HG03064 (cell line): ENCODE measurements at regions not wholly inside any gene's neighbourhood (a gene's known extent, or its start where the extent isn't known, plus 50 kb on each side); places are given as distances from the start of the nearest gene placed in this dataset.

Source experiments
- ATAC-seq: cut with Tn5 transposase; IDR thresholded peaks from one replicate; pipeline ENCODE4 v1.9.1; 2021; ENCODE audit warnings: low read depth; ENCODE audit not compliant: unreplicated experiment

DNA sequence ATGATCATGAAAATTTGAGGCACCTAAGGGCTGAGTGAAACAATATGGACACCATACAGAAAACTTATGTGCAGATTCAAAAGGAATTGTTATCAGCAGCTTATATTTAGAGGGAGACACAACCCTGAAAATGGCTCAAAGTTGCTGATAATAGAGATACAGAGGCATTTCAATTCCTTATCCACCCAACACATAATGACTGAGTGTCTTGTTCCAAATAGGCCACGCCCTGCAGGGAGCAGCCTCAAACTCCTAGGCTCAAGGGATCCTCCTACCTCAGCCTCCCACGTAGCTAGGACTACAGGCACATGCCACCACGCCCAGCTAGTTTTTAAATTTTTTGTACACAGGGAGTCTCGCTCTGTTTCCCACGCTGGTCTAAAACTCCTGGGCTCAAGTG, 79.0 kb downstream of the LBH start:
- ATAC-seq = no peak

DNA sequence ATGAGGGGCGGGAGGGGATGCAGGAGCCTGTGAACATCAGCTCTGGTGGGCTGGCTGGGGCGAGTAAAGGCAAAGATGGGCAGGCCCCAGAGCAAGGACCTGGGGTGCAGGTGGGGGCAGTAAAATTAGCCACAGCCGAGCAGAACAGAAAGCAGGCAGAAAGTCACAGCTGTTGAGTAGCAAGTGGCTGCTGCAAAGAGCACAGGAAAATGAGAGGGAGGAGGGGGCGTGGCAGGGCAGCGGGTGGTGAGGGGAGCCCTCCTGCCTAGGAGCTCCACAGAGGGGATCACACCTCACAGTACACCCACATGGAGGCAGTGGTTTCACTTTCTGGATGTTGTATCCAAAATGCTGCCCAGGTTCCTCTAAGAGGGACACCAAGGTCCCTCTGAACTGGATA, 79.6 kb downstream of the LBH start:
- no peak for ATAC-seq

DNA sequence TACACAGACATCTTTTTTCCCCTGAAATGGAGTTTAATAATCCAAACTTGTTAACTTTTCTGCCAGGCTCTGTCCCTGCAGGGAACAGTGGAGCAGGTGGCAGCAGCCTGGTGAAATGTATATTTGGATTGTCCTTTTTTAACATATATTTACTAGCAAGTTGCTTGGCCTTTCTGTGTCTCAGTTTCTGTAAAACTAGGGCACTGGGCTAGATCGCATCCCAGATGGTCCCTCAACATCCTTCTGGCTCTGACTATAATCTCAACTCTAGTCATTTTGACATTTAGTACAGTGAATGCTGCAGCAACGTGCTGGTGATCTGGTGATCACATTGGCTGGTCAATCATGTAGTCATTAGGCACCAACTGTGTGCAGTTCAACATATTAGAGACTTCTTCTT, 80.4 kb downstream of the LBH start:
- ATAC-seq = no peak

DNA sequence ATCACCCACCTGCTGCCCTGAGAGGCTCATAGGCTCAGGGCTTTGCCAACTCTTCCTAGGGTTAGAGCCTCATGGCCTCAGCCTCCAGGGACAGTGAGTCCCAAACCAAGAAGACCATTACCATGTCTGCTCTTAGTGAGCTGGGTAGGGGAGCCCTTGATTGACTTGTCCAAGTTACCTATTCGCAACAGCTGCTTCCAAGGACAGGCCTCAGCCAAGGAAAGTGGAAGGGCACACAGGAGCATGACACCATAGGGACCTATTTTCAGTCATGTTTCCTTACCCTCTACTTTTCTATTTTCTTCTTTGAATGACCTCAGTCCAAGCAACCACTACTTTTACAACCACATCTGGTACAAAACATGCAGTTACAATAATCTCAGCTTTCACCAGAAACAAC, 81.6 kb downstream of the LBH start:
- no peak for ATAC-seq

DNA sequence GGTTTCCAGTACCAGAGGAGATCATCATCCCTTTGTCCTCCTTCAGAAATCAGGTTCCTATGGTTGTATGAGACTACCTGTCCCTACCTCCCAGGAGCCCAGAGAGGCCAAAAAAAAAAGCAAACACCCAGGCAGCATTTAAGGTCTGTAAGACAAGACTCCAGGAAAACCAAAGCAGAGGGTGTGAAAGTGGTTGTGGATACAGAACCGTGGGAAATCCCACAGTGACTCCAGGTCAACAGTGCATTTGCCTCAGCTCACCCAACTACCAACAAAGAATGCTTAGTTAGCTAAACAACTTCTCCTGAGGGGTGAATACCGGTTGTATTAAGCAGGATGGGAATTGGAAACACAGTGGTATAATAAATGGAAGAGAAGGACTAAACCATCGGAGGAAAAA, 83.6 kb downstream of the LBH start:
- no peak for ATAC-seq

DNA sequence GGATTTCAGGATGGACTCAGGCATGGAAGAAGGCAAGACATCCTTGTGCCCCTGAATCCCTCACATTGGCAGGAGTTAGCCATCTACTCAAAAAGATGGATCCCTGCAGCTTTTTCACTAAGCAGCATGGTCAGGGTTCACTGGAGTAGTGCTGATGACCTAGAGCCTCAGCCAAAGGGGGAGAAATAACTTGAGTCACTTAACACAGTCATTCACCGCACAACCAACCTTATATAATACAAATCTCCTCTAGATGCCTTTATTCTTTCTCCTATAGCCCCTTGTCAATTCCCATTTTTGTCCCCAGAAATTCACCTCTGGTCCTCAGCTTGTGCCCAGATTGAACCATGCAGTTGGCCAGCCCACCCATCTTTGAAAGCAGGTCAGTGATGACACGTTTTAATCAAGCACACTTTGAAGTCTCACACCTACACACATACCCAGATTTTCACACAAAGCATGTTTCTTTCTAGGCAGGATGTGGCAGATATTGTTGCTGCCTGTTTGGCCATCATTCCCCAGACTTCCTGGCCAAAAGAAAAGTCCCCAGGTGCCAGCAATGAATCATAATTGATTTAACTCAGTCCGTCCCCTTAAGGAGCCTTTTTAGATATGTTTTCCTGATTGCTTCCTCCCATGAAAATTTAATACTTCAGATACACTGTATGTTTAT, 84.2 kb downstream of the LBH start:
- no peak for ATAC-seq

DNA sequence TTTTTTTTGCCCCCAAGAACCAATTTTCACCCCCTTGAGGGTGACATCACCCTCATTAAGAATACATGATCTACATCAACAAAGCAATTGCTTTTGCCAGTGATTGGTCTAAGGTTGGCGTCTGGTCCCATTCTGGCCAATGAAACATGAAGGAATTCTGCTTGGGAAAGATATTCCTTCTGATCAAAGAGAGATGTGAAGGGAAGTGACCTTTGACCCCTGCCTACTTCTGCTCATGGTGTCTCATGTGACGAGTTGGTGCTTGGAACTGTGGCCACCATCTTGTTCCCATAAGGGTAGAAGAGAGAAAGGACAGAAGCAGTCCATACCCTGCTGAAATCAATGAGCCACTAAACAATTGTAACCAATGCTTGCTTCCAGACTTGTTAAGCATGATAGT, 85.1 kb downstream of the LBH start:
- ATAC-seq = no peak

DNA sequence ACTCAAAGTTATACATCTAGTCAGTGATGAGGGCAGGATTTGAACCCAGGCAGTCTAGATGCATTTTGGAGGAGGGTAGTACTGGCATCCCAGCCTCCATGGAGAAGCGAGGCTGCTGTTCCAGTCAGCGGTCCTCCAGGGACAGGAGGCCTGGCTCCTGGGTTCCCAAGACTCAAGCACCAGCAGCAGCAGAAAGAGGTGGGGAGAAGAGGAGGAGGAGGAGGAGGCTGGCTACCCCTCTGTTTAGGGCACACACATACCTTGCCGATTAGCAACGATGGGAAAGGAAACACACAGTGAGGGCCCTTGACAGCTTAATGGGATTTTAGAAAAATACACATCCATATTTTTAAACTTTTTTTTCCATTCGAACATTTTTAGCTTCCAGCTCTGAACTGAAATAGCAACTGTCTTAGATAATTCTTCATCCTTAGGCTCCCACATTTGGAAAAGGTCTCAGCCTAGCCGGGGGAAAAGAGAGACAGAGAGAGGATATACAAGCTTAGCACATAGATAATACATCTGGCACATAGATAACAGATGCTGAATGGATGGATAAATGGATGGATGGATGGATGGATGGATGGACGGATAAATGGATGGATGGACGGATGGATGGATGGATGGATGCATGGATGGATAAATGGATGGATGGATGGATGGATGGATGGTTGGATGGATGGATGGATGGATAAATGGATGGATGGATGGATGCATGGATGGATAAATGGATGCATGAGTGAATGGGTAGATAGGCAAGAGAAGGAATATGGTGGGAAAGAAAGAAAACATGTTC, 87.9 kb downstream of the LBH start:
- ATAC-seq = no peak

DNA sequence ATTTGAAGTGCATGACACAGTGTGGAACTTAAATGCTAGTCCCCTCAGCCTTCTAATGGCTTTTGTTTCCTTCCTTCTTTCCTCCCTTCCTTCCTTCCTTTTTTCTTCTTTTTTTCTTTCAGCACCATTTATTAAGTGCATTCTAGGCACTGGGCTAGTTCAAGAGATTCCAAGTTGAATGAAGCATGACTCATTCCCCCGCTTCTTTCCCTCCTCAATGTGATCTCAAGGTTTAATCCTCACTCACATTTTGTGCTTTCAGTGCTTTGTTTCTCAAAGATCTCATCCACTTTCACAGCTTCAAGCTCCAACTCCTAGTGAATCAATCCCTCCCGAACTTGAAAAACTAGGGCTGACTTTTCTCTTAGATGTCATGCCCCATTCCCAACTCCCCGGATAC, 90.1 kb downstream of the LBH start:
- ATAC-seq = no peak

DNA sequence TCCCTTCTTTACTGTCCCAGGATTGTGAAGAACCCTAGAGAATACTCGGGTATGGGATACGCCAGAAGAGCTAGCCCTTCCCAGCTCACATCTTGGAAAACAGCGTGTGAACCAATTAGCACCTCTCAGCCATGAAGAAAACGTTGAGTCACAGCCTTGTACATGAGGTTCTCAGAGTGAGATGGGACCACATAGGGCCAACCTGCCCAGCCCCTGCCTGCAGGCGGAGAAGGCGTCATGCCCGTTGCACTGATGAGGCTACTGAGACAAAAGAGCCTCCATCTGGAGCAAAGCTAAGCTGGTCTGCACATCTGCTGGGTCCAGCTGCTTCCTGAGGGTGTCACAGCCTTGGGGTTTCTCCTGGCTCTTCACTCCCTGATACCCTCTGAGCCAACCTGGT, 92.2 kb downstream of the LBH start:
- no peak for ATAC-seq

DNA sequence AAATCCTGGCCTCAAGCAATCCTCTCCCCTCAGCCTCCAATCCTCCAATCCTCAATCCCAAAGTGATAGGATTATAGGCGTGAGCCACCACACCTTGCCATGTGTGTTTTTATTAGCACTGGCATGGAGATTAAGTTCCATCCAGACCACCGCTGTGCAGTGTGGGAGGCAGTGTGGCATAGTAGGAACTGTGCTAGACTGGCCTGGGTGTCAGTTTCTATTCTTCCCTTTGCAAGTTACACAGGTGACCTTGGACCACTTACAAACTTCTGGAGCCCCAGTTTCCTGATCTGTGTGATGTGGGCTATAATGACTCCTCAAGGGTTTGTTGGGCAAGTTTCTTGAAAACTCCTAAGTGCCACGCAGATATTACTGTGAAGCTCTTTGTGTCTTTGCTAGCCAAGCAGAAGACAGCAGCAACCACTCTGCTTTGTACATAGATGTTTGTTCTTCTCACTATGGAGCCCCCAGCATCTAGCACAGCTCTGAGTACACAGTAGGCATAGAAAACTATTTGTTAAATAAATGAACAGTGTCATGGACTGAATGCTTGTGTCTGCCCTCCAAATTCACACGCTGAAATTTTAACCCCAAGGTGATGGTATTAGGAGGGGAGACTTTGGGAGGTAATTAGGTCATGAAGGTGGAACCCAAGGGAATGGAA, 93.0 kb downstream of the LBH start:
- ATAC-seq = no peak

DNA sequence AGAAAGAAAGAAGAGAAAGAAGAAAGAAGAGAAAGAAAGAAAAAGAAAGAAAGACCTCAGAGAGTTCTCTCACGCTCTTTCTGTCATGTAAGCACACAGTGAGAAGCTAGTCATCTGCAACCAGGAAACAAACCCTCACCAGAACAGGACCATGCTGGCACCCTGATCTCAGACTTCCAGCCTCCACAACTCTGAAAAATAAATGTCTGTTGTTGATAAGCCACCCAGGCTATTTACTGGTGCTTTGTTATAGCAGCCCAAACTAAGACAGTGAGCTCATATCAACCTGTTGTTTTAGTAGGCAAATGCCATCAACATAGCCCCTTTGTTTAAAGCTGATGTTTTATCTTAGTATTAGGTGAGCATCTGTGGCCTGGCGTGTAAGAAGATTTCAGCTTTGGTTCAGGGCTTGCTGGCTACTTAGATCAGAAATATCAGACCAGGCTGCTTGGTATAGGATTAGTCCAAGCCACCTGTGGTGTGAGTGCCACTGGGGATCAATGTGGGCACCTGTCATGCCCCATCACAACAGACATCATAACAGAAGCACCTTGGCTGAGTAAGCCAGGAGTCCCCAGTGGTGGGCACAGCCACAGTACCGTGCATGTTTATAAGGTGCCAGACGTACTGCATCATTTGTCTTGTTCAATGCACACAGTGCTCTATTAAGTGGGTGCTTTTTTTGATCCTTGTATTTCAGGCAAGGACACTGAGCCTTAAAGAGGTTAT, 94.4 kb downstream of the LBH start:
- no peak for ATAC-seq

DNA sequence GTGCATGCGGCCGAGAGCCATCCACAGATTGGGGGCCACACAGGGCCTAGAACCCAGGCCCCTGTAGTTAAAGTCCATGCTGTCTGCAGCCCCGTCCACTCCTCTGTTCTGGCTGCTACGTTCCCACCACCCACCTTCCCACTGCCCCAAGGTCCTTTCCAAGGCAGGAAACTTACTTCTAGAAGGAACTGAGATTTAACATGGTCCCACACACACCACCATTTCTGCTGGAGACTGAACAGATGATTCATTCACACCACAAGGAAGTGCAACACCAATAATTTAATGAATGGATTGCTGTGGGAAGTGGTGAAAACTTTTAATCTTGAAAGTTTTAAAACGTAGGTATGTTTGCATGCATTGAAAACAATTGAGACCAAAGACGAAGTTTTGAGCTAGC, 95.2 kb downstream of the LBH start:
- ATAC-seq = no peak

DNA sequence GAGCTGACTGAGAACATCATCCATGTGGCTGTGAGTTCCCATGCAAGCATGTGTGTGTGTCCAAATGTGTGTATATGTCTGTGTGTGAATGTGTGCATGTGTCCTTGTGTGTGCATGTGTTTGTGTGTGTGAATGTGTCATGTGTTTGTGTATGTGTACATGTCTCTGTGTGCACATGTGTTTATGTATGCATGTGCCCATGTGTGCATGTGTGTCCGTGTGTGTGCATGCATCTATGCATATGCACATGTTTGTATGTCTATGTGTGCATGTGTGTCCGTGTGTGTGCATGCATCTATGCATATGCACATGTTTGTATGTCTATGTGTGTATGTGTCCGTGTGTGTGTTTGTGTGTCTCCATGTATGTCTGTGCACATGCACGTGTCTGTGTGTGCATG, 99.7 kb downstream of the LBH start:
- ATAC-seq = no peak

DNA sequence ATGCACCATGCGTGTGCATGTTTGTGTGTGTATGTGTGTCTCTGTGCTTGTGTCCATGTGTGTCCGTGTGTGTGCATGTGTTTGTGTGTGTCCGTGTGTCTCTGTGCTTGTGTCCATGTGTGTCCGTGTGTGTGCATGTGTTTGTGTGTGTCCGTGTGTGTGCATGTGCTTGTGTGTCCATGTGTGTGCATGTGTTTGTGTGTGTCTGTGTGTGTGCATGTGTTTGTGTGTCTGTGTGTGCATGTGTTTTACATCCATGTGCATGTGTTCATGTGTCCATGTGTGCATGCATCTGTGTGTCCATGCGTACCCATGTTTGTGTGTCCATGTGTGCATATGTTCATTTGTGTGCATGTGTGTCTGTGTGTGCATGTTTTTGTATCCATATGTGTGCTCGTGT, 100.5 kb downstream of the LBH start:
- no peak for ATAC-seq

DNA sequence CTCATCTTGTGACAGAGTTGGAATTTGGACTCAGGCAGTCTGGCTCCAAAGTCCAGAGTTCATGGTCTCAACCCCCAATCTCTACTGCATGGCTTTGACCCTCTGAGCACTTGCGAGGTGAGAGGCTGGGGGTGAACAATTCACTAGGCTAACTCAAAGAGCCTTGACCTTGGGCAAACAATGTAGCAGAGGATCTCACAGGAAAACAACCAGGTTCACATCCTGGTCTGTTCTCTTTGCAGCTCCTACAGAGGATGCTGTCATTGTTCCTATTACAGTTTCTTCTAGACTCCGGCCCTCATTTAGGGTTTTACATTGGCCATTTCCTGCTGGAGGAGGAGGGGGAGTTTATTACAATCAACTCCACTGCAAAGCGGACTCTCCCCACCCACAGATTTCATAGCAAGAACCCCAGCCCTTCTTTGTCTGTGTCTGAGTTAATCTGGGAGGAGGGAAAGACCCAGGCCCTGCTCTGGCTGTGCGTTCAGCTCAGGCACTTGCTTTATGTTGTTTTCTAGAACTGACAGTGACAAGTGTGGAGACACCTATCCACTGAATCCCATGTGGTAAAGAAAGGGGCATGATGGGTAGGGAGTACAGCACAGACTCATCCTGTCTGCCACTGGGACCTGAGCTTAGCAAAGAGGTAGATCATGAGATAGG, 101.6 kb downstream of the LBH start:
- no peak for ATAC-seq

DNA sequence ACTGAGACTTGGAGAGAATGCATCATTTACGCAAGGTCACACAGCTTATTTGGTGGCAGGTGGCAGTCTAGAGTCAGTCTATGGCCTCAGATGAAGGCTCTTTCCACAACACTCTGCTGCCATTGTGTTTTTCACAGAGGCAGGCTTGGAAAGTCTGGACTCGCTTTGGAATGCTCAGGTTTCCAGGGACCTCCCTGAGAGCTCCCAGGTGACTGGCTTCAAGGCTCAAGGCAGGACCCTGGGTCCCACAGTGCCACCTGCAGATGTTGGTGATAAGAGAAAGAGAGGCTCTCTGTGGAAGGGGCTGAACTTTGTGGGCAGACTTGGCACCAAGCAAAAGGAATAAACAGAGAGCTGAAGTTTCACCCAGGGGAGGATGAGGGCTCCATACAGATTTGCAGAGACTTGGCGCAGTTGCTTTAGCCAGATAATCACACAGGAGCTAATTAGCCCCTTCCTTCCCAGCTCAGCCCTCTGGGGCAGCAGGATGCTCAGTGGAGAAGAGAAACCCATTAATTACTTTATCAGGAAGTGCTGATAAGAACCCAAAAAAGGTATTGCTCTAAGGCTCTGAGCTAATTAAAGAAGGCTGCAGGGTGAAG, 103.5 kb downstream of the LBH start:
- no peak for ATAC-seq

DNA sequence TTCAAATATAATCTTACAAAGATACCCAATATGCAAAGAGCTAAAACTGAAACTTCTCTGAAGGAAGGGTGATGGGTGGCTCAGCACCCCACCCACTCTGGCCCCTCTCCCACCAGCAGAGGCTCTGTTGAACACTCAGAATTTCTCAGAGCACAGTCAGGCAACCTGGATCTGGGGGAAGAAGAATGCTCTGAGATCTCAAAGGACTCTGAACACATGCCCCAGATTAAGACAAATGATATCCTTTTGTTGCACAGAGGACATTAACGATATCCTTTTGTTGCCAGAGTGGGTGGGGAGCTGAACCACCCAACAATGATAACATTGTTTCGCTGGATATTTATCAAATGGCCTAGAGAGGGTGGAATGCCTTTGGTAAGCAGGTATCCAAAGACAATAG, 104.8 kb downstream of the LBH start:
- no peak for ATAC-seq

DNA sequence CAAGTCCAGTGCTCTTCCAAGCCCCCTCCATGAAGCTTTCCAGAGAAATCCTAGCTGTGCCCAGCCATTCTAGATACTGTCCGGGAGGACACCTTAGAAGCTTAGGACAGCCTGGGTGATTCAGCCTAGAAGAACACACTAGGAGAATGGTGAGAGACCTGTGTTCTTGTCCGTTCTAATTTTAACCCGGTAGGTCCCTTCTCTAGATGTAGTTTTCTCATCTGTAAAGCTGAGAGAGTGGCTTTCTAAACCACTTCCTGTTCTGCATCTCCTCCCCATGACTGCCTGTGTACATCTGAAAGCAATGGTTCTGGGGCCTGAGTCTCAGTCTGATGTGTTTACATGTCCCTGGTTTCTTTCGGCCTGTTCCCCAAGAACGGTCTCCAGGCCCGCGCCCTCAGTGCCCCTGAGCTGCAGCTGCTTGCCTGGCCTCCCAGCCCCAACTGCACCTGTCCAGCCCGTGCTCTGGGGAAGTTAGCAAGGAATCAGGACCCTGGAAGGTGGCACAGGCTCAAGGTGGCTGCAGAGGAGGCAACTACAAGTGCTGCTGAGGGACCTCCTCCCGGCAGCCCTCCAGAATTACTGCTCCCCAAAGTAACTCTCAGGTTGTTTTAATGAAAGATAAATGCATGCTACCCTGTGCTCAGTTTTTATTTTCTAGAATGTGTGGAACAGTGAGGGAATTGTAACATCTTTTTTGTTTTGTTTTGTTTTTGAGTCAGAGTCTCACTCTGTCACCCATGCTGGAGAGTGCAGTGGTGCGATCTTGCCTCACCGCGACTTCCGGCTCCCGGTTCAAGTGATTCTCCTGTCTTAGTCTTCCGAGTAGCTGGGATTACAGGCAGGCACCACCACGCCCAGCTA, 105.9 kb downstream of the LBH start:
- ATAC-seq = peak; percentile 84
